ENCODE measurements at regions not wholly inside any gene's neighbourhood (a gene's known extent, or its start where the extent isn't known, plus 50 kb on each side); places are given as distances from the start of the nearest gene placed in this dataset.

- no peak for ATAC-seq
- no peaks in the 10 kb centered on the region for H3K9me3 Mint-ChIP-seq (ENCODE audit: low read depth)
Observed at GRCh38 chr21:39124681-39125251, 58.5 kb downstream of the PSMG1 start.

GRCh38 chr21:39123375-39123774 is 59.9 kb downstream of the PSMG1 start:
- ATAC-seq (no peak), DNase-seq (no peak)
- H3K4me3 Mint-ChIP-seq: no peak overlapping the region
- no peak overlapping the region for H3K27ac Mint-ChIP-seq
- CTCF ChIA-PET: no interaction called here
- no peaks in the 10 kb centered on the region for H3K36me3 Mint-ChIP-seq
- peaks cover 7% of the 10 kb centered on the region for H3K4me1 Mint-ChIP-seq
- no peaks in the 10 kb centered on the region for H3K9me3 Mint-ChIP-seq (ENCODE audit: low read depth)
- H3K27me3 Mint-ChIP-seq: no peaks in the 10 kb centered on the region

More at GRCh38 chr21:39124681-39125251, 58.5 kb downstream of the PSMG1 start:
- H3K27me3 Mint-ChIP-seq: peaks cover 14% of the 10 kb centered on the region
- peak; percentile 15 for DNase-seq
- CTCF ChIA-PET: no interaction called here
- no peak overlapping the region for H3K27ac Mint-ChIP-seq
- no peaks in the 10 kb centered on the region for H3K36me3 Mint-ChIP-seq
- H3K4me1 Mint-ChIP-seq: peaks cover 7% of the 10 kb centered on the region
- no peak overlapping the region for H3K4me3 Mint-ChIP-seq

- DNase-seq (peak; percentile 40), ATAC-seq (no peak)
- Mint-ChIP-seq H3K4me1 (peaks cover 7% of the 10 kb centered on the region), H3K9me3 (ENCODE audit: low read depth) (no peaks in the 10 kb centered on the region), H3K27ac (no peak overlapping the region), H3K4me3 (no peak overlapping the region), H3K27me3 (no peaks in the 10 kb centered on the region), H3K36me3 (no peaks in the 10 kb centered on the region)
- CTCF ChIA-PET: no interaction called here
Observed at GRCh38 chr21:39121600-39122355, 61.5 kb downstream of the PSMG1 start.

GRCh38 chr21:39120876-39121599 is 62.2 kb downstream of the PSMG1 start:
- H3K27me3 Mint-ChIP-seq: no peaks in the 10 kb centered on the region
- H3K9me3 Mint-ChIP-seq (ENCODE audit: low read depth): no peaks in the 10 kb centered on the region
- H3K4me3 Mint-ChIP-seq: no peak overlapping the region
- H3K4me1 Mint-ChIP-seq: peaks cover 7% of the 10 kb centered on the region
- no peak overlapping the region for H3K27ac Mint-ChIP-seq
- H3K36me3 Mint-ChIP-seq: no peaks in the 10 kb centered on the region
- ATAC-seq: no peak
- CTCF ChIA-PET: no interaction called here
- no peak for DNase-seq

- no peaks in the 10 kb centered on the region for H3K27me3 Mint-ChIP-seq
- no peak for ATAC-seq
- no peak overlapping the region for H3K4me3 Mint-ChIP-seq
- peaks cover 7% of the 10 kb centered on the region for H3K4me1 Mint-ChIP-seq
- no peak overlapping the region for H3K27ac Mint-ChIP-seq
- no peaks in the 10 kb centered on the region for H3K36me3 Mint-ChIP-seq
- H3K9me3 Mint-ChIP-seq (ENCODE audit: low read depth): no peaks in the 10 kb centered on the region
- no peak for DNase-seq
- CTCF ChIA-PET: no interaction called here
Observed at GRCh38 chr21:39119891-39120290, 63.4 kb downstream of the PSMG1 start.

GRCh38 chr21:39118604-39119215 is 64.5 kb downstream of the PSMG1 start:
- DNase-seq: peak; percentile 15
- Mint-ChIP-seq H3K4me3 (no peak overlapping the region), H3K36me3 (no peaks in the 10 kb centered on the region)

GRCh38 chr21:39118061-39118460 is 65.2 kb downstream of the PSMG1 start:
- DNase-seq: no peak
- peaks cover 7% of the 10 kb centered on the region for H3K4me1 Mint-ChIP-seq
- no peak overlapping the region for H3K4me3 Mint-ChIP-seq
- H3K9me3 Mint-ChIP-seq (ENCODE audit: low read depth): no peaks in the 10 kb centered on the region
- H3K27me3 Mint-ChIP-seq: peaks cover under 1% of the 10 kb centered on the region
- CTCF ChIA-PET: no interaction called here
- no peak for ATAC-seq
- no peaks in the 10 kb centered on the region for H3K36me3 Mint-ChIP-seq
- H3K27ac Mint-ChIP-seq: no peak overlapping the region

More at GRCh38 chr21:39118604-39119215, 64.5 kb downstream of the PSMG1 start:
- CTCF ChIA-PET: no interaction called here
- peaks cover 7% of the 10 kb centered on the region for H3K4me1 Mint-ChIP-seq
- no peak overlapping the region for H3K27ac Mint-ChIP-seq
- H3K9me3 Mint-ChIP-seq (ENCODE audit: low read depth): no peaks in the 10 kb centered on the region
- no peaks in the 10 kb centered on the region for H3K27me3 Mint-ChIP-seq
- ATAC-seq: no peak

- Mint-ChIP-seq H3K27ac (no peak overlapping the region), H3K27me3 (peaks cover 3% of the 10 kb centered on the region), H3K4me1 (peaks cover 7% of the 10 kb centered on the region), H3K4me3 (no peak overlapping the region), H3K9me3 (ENCODE audit: low read depth) (no peaks in the 10 kb centered on the region), H3K36me3 (no peaks in the 10 kb centered on the region)
- no peak for ATAC-seq
- CTCF ChIA-PET: no interaction called here
- peak; percentile 30 for DNase-seq
Observed at GRCh38 chr21:39117440-39117970, 65.7 kb downstream of the PSMG1 start.

GRCh38 chr21:39116761-39117439 is 66.4 kb downstream of the PSMG1 start:
- no peaks in the 10 kb centered on the region for H3K9me3 Mint-ChIP-seq (ENCODE audit: low read depth)
- H3K27ac Mint-ChIP-seq: no peak overlapping the region
- peaks cover 3% of the 10 kb centered on the region for H3K27me3 Mint-ChIP-seq
- peaks cover 2% of the 10 kb centered on the region for H3K4me1 Mint-ChIP-seq
- H3K36me3 Mint-ChIP-seq: no peaks in the 10 kb centered on the region
- ATAC-seq (no peak), DNase-seq (peak; percentile 2)
- no peak overlapping the region for H3K4me3 Mint-ChIP-seq
- CTCF ChIA-PET: no interaction called here

GRCh38 chr21:39115576-39116235 is 67.5 kb downstream of the PSMG1 start:
- H3K27ac Mint-ChIP-seq: no peak overlapping the region
- no peaks in the 10 kb centered on the region for H3K9me3 Mint-ChIP-seq (ENCODE audit: low read depth)
- no peak overlapping the region for H3K4me3 Mint-ChIP-seq
- no peaks in the 10 kb centered on the region for H3K4me1 Mint-ChIP-seq
- H3K27me3 Mint-ChIP-seq: peaks cover 3% of the 10 kb centered on the region
- CTCF ChIA-PET: no interaction called here
- H3K36me3 Mint-ChIP-seq: no peaks in the 10 kb centered on the region
- ATAC-seq: no peak
- DNase-seq: peak; percentile 25

- Mint-ChIP-seq H3K27me3 (peaks cover 3% of the 10 kb centered on the region), H3K4me3 (no peak overlapping the region), H3K27ac (no peak overlapping the region), H3K9me3 (ENCODE audit: low read depth) (no peaks in the 10 kb centered on the region), H3K4me1 (no peaks in the 10 kb centered on the region), H3K36me3 (no peaks in the 10 kb centered on the region)
- DNase-seq: peak; percentile 26
- no peak for ATAC-seq
- CTCF ChIA-PET: no interaction called here
Observed at GRCh38 chr21:39114871-39115575, 68.2 kb downstream of the PSMG1 start.

- Mint-ChIP-seq H3K4me3 (no peak overlapping the region), H3K4me1 (no peaks in the 10 kb centered on the region), H3K27ac (no peak overlapping the region), H3K27me3 (peaks cover 3% of the 10 kb centered on the region), H3K9me3 (ENCODE audit: low read depth) (no peaks in the 10 kb centered on the region), H3K36me3 (no peaks in the 10 kb centered on the region)
- DNase-seq: peak; percentile 5
- CTCF ChIA-PET: no interaction called here
- no peak for ATAC-seq
Observed at GRCh38 chr21:39111931-39112550, 71.2 kb downstream of the PSMG1 start.

All from activated CD8-positive, alpha-beta memory T cell treated with anti-CD3 and anti-CD28 coated beads, Interleukin-2, amount 10 ng/mL, durations not matched to agents 7 days and 5 days (primary cell).